HEK293T (cell line): ENCODE measurements at regions not wholly inside any gene's neighbourhood (a gene's known extent, or its start where the extent isn't known, plus 50 kb on each side); places are given as distances from the start of the nearest gene placed in this dataset.

Source experiments
- BHLHE40 ChIP-seq: fragments of 450-650 bp; IDR thresholded peaks from 2 replicates; pipeline ENCODE4 v1.6.1; 2016; ENCODE audit warnings: mild to moderate bottlenecking, moderate library complexity, borderline replicate concordance
- ELF4 ChIP-seq: fragments of 450-650 bp; IDR thresholded peaks from 2 replicates; pipeline ENCODE4 v1.6.1; 2017; ENCODE audit warnings: antibody characterized with exemption
- FOXA1 ChIP-seq: fragments of 450-650 bp; IDR thresholded peaks from 2 replicates; pipeline ENCODE4 v1.6.1; 2016; ENCODE audit warnings: mild to moderate bottlenecking
- FOXM1 ChIP-seq: fragments of 450-650 bp; IDR thresholded peaks from 2 replicates; pipeline ENCODE4 v1.6.1; 2017; ENCODE audit warnings: mild to moderate bottlenecking, borderline replicate concordance
- HDGF ChIP-seq: fragments of 450-650 bp; IDR thresholded peaks from 2 replicates; pipeline ENCODE4 v1.6.1; 2017; ENCODE audit warnings: antibody characterized with exemption, borderline replicate concordance

- TF ChIP-seq BHLHE40 (no peak), FOXA1 (no peak), ELF4 (no peak), HDGF (no peak), FOXM1 (no peak)
Observed at GRCh38 chr4:32477518-32477917, 1757.3 kb downstream of the PCDH7 start.
